WI38 (cell line): ENCODE measurements at regions not wholly inside any gene's neighbourhood (a gene's known extent, or its start where the extent isn't known, plus 50 kb on each side); places are given as distances from the start of the nearest gene placed in this dataset.

ENCODE experiments used
- H3K4me3 ChIP-seq: 2 replicates; pipeline ENCODE4 v1.5.1; 2011; ENCODE audit warnings: low read depth, mild to moderate bottlenecking, control low read depth, low read length
- TF ChIP-seq, protein P1 (sequence below): IDR thresholded peaks from 2 replicates; pipeline ENCODE4 v1.5.1; 2012; ENCODE audit warnings: low read depth, mild to moderate bottlenecking, control low read depth, low read length

DNA sequence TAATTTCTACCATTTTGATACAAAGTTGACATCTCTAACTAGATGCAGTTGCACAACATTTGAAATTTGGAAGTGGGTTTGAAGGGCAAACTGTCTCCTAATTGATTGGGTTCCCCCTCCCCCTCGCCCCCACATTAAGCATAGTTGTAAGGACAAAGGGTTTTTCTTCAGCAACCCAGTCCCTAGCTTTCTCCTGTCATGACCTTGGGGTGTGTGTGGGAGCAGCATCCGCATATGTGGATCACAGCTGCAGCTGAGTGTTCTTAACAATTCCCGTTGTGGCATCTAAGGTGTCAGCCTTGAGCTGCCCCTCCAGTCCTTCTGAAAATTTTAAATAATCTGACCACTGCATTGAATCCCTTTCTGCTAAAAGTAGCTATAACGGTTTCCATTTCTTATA, 141.3 kb upstream of the CDH10 start:
- no peak overlapping the region for H3K4me3 ChIP-seq
- TF ChIP-seq, protein P1, sequence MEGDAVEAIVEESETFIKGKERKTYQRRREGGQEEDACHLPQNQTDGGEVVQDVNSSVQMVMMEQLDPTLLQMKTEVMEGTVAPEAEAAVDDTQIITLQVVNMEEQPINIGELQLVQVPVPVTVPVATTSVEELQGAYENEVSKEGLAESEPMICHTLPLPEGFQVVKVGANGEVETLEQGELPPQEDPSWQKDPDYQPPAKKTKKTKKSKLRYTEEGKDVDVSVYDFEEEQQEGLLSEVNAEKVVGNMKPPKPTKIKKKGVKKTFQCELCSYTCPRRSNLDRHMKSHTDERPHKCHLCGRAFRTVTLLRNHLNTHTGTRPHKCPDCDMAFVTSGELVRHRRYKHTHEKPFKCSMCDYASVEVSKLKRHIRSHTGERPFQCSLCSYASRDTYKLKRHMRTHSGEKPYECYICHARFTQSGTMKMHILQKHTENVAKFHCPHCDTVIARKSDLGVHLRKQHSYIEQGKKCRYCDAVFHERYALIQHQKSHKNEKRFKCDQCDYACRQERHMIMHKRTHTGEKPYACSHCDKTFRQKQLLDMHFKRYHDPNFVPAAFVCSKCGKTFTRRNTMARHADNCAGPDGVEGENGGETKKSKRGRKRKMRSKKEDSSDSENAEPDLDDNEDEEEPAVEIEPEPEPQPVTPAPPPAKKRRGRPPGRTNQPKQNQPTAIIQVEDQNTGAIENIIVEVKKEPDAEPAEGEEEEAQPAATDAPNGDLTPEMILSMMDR, result no peak

DNA sequence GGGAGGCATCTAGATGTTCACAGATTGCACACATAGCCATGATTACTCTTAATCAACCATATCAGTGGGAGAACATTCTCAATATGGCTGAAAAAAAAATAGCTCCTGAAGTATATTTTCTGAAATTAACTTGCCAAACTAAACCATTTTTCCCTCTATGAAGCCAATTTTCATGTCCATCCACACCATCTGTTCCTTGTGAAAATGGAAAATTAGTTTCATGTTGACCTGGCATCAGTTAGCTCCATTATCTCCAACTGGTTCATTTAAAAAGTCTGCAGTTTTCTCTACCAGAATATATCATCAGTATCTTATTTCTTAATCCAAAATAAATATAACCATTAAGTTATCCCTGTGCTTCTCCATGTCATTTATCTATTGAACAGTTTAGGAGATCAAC, 138.8 kb upstream of the CDH10 start:
- H3K4me3 ChIP-seq, result no peak overlapping the region
- TF ChIP-seq, protein P1, result no peak

DNA sequence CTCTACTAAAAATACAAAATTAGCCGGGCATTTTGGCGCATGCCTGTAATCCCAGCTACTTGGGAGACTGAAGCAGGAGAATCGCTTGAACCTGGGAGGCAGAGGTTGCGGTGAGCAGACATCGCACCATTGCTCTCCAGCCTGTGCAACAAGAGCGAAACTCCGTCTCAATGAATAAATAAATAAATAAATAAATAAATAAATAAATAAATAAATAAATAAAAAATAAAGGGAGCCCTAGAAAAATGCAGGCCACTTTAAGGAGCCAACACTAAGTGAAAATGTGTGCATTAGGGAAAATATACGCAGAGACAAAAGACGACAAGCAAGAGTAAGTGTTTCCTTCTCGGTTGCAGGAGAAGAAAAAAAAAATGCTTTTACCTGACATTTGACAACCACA, 132.6 kb upstream of the CDH10 start:
- TF ChIP-seq, protein P1, result no peak
- H3K4me3 ChIP-seq, result no peak overlapping the region

DNA sequence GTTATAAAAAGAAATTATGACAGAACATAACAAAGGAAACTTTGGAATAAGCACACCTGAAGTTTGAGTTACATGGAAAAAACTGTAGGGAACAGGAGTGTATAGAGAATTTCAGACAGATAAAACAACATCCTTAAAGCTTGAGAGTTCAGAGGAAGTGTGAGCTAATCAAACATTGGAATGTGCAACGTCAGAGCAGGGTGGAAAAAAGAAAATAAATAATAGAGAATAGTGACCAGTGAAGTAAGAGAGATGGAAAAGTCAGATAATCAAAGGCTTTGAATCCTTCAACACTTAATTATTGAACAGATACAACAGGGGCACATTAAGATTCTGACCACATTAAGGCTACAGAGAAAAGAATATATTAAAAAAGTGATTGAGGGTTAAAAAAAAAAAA, 128.5 kb upstream of the CDH10 start:
- no peak overlapping the region for H3K4me3 ChIP-seq
- TF ChIP-seq, protein P1, result no peak

DNA sequence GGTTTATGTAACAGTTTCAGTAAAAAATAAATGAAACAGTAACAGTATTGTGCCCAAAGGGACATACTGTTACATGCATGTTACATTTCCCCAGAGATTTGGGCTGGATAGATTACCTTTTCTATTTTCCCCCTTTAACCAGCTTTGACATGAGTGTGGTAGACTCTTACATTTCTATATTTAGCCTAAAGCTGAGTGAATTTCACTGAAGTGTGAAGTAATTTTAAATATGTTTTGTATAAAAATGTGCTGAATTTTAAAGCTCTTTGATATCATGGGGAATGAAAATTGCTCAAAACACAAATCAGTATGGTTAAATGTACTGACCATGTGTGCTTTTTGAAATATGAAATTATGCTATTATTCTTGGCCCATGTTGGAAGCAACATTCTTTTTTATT, 122.3 kb upstream of the CDH10 start:
- TF ChIP-seq, protein P1, result no peak
- H3K4me3 ChIP-seq, result no peak overlapping the region

DNA sequence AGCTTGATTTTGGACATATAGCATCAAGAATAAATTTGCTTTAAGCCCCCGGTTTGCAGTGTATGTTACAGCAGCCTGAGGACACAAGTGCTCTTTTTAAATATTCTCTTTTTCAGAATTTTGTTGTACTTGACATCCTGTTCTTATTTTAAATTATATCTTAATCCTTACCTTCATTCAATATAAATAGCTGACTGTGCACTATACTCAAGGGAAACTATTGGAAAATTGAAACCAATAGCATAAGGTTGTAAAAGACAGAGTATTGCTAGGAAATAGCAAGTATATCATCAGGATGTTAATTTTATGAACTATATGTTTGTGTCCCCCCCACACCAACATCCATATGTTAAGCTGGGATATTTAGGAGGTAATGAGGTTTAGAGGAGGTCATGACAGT, 120.4 kb upstream of the CDH10 start:
- TF ChIP-seq, protein P1, result no peak
- no peak overlapping the region for H3K4me3 ChIP-seq

DNA sequence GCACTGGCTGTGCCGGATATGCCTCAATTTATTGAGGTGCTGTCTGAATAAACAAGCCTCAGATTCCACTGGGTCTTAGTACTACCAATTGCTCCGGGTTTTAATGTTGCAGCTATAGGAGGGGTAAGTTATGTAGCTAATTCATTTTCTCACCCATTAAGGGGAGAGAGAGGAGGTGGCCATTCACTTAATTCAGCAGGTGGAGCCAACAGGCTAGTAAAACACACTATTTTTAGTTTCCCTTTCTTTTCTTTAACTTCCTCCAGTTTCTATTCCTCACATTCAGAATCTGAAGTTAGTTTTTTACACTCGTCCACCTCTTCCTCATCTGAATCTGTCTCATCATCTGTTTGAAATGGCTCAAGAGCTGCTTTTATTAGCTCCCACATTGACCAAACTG, 105.6 kb upstream of the CDH10 start:
- no peak overlapping the region for H3K4me3 ChIP-seq
- TF ChIP-seq, protein P1, result no peak
